Gastrocnemius medialis (tissue), 4 donors: ENCODE measurements at regions not wholly inside any gene's neighbourhood (a gene's known extent, or its start where the extent isn't known, plus 50 kb on each side); places are given as distances from the start of the nearest gene placed in this dataset.

Experiments
- ATAC-seq, 2 donors: fragments of 150-250 bp; one replicate each; pipeline ENCODE4 v1.9.1; 2016
- DNase-seq, 2 donors: peaks; one replicate each; pipeline ENCODE4 v3.0.0-alpha.2; 2019
- H3K27ac ChIP-seq, 4 donors: fragments of 200-600 bp; sonication (generic); 1 replicate in 1 of 4; 2 replicates in 3 of 4; pipeline ENCODE4 v1.5.1; 2016 to 2018; ENCODE audit warnings: mild to moderate bottlenecking in 2 of 4, moderate library complexity in 1 of 4
- H3K27me3 ChIP-seq, 3 donors: fragments of 200-600 bp; sonication (generic) in 2 of 3; 1 replicate in 1 of 3; 2 replicates in 2 of 3; pipeline versions ENCODE4 v1.5.1 to v1.6.0; 2016 to 2019; ENCODE audit warnings: mild to moderate bottlenecking in 1 of 3, moderate library complexity in 1 of 3
- H3K36me3 ChIP-seq, 2 donors: fragments of 200-600 bp; sonication (generic) in 1 of 2; one replicate each; pipeline ENCODE4 v1.5.1; 2017 to 2018
- H3K4me1 ChIP-seq, 2 donors: fragments of 200-600 bp; sonication (generic) in 1 of 2; one replicate each; pipeline ENCODE4 v1.5.1; 2016 to 2017; ENCODE audit warnings: mild to moderate bottlenecking in 2 of 2
- H3K4me3 ChIP-seq, 4 donors: fragments of 200-600 bp; sonication (generic) in 3 of 4; 1 replicate in 1 of 4; 2 replicates in 3 of 4; pipeline ENCODE4 v1.5.1; 2016 to 2019; ENCODE audit warnings: mild to moderate bottlenecking in 2 of 4
- H3K9me3 ChIP-seq, 3 donors: fragments of 200-600 bp; sonication (generic) in 2 of 3; 1 replicate in 1 of 3; 2 replicates in 2 of 3; pipeline ENCODE4 v1.5.1; 2016 to 2019
- POLR2A ChIP-seq, 2 donors: fragments of 450-650 bp; IDR thresholded peaks; one replicate each; pipeline ENCODE4 v1.6.1; 2017; ENCODE audit warnings: antibody characterized with exemption in 2 of 2, mild to moderate bottlenecking in 2 of 2, moderate library complexity in 2 of 2
- in situ Hi-C, 4 donors: fragments of 200-750 bp; cut with MboI; loops; one replicate each; pipeline versions ENCODE4 v1.15.0 to v1.8.0; 2017; ENCODE audit warnings: low sequenced_read_pairs in 4 of 4
- intact Hi-C: fragments of 100-400 bp; cut with DNase I; formaldehyde crosslinking; loops from one replicate; pipeline ENCODE4 v1.15.1; 2023; ENCODE audit warnings: low total_unique reads
- TF ChIP-seq, protein P1 (sequence below), 5 experiments: fragments of 450-650 bp in 3 of 5; fragments of 200-600 bp in 2 of 5; sonication (generic) in 2 of 5; IDR thresholded peaks in 4 of 5; conservative IDR thresholded peaks in 1 of 5; 1 replicate in 4 of 5; 2 replicates in 1 of 5; pipeline ENCODE4 v1.5.1; 2016 to 2019; ENCODE audit warnings: antibody characterized with exemption in 5 of 5, mild to moderate bottlenecking in 3 of 5, moderate library complexity in 3 of 5

DNA sequence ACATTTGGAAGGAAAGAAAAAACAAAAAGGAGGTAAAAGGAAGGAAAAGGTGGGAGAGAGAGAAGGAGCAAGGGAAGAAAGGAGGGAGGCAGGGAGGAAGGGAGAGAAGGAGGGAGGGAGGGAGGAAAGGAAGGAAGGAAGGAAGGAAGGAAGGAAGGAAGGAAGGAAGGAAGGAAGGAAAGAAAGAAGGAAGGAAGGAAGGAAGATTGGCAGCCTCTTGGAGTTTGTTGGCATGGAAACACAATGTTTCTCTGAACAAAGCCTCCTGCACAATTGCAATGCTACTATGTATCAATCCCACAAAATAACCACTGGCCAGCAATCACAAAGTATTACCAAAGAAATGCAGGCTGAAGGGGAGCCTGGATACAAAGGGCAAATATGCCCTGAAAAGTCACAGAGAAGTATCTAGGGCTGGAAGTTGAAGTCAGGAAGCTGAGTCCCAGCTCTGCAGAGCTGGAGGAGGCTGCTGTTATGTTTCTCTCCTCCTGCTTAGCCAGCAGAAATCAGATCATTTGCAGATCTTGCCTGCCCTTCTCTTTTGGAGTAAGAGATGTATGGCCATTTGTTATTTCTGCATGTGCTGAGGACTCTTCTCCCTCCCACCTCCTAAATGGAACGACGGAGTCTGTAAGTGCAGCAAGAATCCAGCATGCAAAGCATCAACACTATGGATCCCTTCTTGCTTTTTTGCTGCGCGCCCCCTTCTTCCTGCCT is 195.9 kb upstream of the LDB2 start:
- Histone ChIP-seq H3K4me3 (no peak overlapping the region), H3K4me1 (no peaks in the 10 kb centered on the region), H3K9me3 (no peaks in the 10 kb centered on the region), H3K27me3 (no peaks in the 10 kb centered on the region), H3K36me3 (no peaks in the 10 kb centered on the region), H3K27ac (no peak overlapping the region)
- in situ Hi-C loops = no loop called here
- no peak for DNase-seq
- TF ChIP-seq, protein P1, sequence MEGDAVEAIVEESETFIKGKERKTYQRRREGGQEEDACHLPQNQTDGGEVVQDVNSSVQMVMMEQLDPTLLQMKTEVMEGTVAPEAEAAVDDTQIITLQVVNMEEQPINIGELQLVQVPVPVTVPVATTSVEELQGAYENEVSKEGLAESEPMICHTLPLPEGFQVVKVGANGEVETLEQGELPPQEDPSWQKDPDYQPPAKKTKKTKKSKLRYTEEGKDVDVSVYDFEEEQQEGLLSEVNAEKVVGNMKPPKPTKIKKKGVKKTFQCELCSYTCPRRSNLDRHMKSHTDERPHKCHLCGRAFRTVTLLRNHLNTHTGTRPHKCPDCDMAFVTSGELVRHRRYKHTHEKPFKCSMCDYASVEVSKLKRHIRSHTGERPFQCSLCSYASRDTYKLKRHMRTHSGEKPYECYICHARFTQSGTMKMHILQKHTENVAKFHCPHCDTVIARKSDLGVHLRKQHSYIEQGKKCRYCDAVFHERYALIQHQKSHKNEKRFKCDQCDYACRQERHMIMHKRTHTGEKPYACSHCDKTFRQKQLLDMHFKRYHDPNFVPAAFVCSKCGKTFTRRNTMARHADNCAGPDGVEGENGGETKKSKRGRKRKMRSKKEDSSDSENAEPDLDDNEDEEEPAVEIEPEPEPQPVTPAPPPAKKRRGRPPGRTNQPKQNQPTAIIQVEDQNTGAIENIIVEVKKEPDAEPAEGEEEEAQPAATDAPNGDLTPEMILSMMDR (IDR thresholded peaks at IDR 0.05 in 4 of 5, conservative IDR thresholded peaks at IDR 0.05 in 1 of 5) = no peak
- TF ChIP-seq POLR2A (IDR thresholded peaks at IDR 0.05) = no peak
- ATAC-seq = no peak
- intact Hi-C loops = no loop called here

DNA sequence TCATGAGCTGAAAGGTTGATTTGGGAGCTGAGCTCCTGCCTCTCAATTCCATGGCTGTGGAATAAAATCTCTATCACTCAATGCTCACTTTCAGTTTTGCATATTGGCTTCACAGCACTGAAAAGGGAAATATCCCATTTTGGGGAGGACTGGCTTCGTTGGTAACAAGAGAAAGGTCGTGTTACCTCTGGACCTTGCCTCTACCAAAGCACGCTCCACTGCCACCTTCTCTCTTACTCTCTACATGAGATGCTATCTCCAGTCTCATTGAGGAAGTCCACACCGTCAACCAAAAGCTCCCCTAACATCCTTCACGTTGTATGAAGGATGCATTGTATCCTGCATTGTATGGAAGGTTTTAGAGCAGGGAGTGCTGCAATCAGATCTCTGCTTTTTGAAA is 195.0 kb upstream of the LDB2 start:
- ATAC-seq = no peak
- TF ChIP-seq, protein P1 (IDR thresholded peaks at IDR 0.05 in 4 of 5, conservative IDR thresholded peaks at IDR 0.05 in 1 of 5) = no peak
- TF ChIP-seq POLR2A (IDR thresholded peaks at IDR 0.05) = no peak

DNA sequence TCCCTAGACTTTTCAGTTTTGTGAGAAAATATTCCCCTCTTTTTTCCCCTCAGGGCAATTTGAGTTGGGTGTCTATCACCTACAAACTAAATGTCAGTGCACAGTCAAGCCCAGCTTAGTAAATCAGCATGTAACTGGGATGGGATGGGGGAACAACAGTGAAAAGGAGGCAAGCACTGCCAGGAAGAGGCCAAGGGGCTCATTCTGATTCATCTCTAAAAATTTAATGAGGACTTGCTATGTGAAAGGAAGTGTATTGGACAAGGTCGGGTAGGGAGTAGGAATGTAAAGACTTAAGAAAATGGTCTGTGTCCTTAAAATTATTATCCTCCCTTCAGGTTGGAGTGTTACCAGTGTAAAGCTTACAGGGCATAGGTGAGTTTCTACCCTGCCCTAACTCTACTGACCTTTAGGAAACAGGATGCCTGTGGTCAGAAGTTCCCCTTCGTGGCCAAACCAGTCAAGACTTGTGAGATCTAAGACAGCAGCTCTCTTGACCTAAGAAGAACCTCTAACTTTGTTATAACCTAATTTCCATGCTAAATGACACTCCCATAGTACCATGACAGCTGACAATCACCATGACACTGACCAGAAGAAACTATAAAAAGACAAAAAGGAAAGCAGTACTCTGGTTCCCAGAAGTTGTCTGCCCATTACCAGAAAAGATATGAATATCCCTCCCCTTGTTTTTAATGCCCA is 194.4 kb upstream of the LDB2 start:
- DNase-seq (no peak), ATAC-seq (no peak)
- intact Hi-C loops = no loop called here
- no peaks in the 10 kb centered on the region for H3K27me3 ChIP-seq
- H3K4me1 ChIP-seq = no peaks in the 10 kb centered on the region
- no peaks in the 10 kb centered on the region for H3K9me3 ChIP-seq
- in situ Hi-C loops = no loop called here
- H3K27ac ChIP-seq = no peak overlapping the region
- H3K36me3 ChIP-seq = no peaks in the 10 kb centered on the region
- TF ChIP-seq, protein P1 (IDR thresholded peaks at IDR 0.05 in 4 of 5, conservative IDR thresholded peaks at IDR 0.05 in 1 of 5) = no peak
- no peak for TF ChIP-seq POLR2A (IDR thresholded peaks at IDR 0.05)
- H3K4me3 ChIP-seq = no peak overlapping the region

More for the DNA sequence above, 195.0 kb upstream of the LDB2 start:
- intact Hi-C loops = no loop called here
- H3K4me3 ChIP-seq = no peak overlapping the region
- in situ Hi-C loops = no loop called here
- H3K27ac ChIP-seq = no peak overlapping the region
- no peaks in the 10 kb centered on the region for H3K9me3 ChIP-seq
- H3K4me1 ChIP-seq = no peaks in the 10 kb centered on the region
- H3K27me3 ChIP-seq = no peaks in the 10 kb centered on the region
- no peak for DNase-seq
- no peaks in the 10 kb centered on the region for H3K36me3 ChIP-seq

DNA sequence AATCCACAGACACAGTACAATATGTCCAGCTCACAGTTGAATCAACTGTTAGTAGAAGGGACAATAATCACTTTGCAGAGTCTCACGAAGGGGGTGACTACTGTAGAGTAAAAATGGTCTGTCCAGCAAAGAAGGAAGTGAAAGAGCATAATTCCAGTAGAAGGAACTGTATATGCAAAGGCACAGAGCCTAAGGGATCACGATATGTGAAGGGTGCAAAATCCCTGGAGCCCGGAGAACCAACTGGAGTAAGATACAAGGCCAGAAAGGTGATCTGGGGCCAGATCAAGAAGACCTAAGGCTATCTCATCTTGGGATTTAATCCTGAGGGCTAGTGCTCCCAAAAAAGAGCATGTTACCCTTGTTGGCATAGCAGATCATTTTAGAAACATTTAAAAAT is 192.7 kb upstream of the LDB2 start:
- intact Hi-C loops (no loop called here), in situ Hi-C loops (no loop called here)
- TF ChIP-seq POLR2A (IDR thresholded peaks at IDR 0.05) = no peak
- TF ChIP-seq, protein P1 (IDR thresholded peaks at IDR 0.05 in 4 of 5, conservative IDR thresholded peaks at IDR 0.05 in 1 of 5) = no peak
- DNase-seq (no peak), ATAC-seq (no peak)
- H3K4me3 ChIP-seq = no peak overlapping the region
- H3K27me3 ChIP-seq = no peaks in the 10 kb centered on the region
- no peaks in the 10 kb centered on the region for H3K9me3 ChIP-seq
- H3K27ac ChIP-seq = no peak overlapping the region
- no peaks in the 10 kb centered on the region for H3K4me1 ChIP-seq
- H3K36me3 ChIP-seq = no peaks in the 10 kb centered on the region
